Activated naive CD8-positive, alpha-beta T cell treated with anti-CD3 and anti-CD28 coated beads for 36 hours (primary cell): ENCODE measurements at regions not wholly inside any gene's neighbourhood (a gene's known extent, or its start where the extent isn't known, plus 50 kb on each side); places are given as distances from the start of the nearest gene placed in this dataset.

Experiments
- DNase-seq: peaks from one replicate; pipeline ENCODE4 v3.0.0; 2021
- H3K27ac Mint-ChIP-seq: one replicate; pipeline ENCODE4 v1.8.0; 2022; ENCODE audit warnings: mild to moderate bottlenecking, moderate library complexity, mixed read lengths
- H3K27me3 Mint-ChIP-seq: one replicate; pipeline ENCODE4 v1.8.0; 2022; ENCODE audit warnings: mild to moderate bottlenecking, mixed read lengths
- H3K36me3 Mint-ChIP-seq: one replicate; pipeline ENCODE4 v1.8.0; 2021; ENCODE audit warnings: mild to moderate bottlenecking, mixed read lengths
- H3K4me1 Mint-ChIP-seq: one replicate; pipeline ENCODE4 v1.8.0; 2021; ENCODE audit warnings: mixed read lengths
- H3K4me3 Mint-ChIP-seq: one replicate; pipeline ENCODE4 v1.8.0; 2022; ENCODE audit warnings: mild to moderate bottlenecking, moderate library complexity, mixed read lengths
- H3K9me3 Mint-ChIP-seq: one replicate; pipeline ENCODE4 v1.8.0; 2022; ENCODE audit warnings: mixed read lengths

- H3K9me3 Mint-ChIP-seq = no peaks in the 10 kb centered on the region
- no peak overlapping the region for H3K27ac Mint-ChIP-seq
- no peak for DNase-seq
- no peaks in the 10 kb centered on the region for H3K4me1 Mint-ChIP-seq
- H3K36me3 Mint-ChIP-seq = no peaks in the 10 kb centered on the region
- no peak overlapping the region for H3K4me3 Mint-ChIP-seq
- H3K27me3 Mint-ChIP-seq = no peaks in the 10 kb centered on the region
These were observed 100.2 kb upstream of the DMAC1 start for GRCh38 chr9:7899753-7900152.

GRCh38 chr9:7894231-7894630, 94.7 kb upstream of the DMAC1 start:
- Mint-ChIP-seq H3K27me3 (no peaks in the 10 kb centered on the region), H3K4me3 (no peak overlapping the region), H3K27ac (no peak overlapping the region), H3K9me3 (peaks cover 8% of the 10 kb centered on the region), H3K36me3 (no peaks in the 10 kb centered on the region), H3K4me1 (no peaks in the 10 kb centered on the region)
- DNase-seq = no peak

GRCh38 chr9:7892975-7893374, 93.4 kb upstream of the DMAC1 start:
- H3K27me3 Mint-ChIP-seq = no peaks in the 10 kb centered on the region
- no peaks in the 10 kb centered on the region for H3K4me1 Mint-ChIP-seq
- no peak overlapping the region for H3K27ac Mint-ChIP-seq
- no peaks in the 10 kb centered on the region for H3K36me3 Mint-ChIP-seq
- no peak for DNase-seq
- H3K4me3 Mint-ChIP-seq = no peak overlapping the region
- peaks cover 8% of the 10 kb centered on the region for H3K9me3 Mint-ChIP-seq

- H3K4me1 Mint-ChIP-seq = peaks cover 8% of the 10 kb centered on the region
These were observed 80.1 kb upstream of the DMAC1 start for GRCh38 chr9:7879551-7880245.

GRCh38 chr9:7871977-7872730, 72.6 kb upstream of the DMAC1 start:
- no peak overlapping the region for H3K27ac Mint-ChIP-seq
- no peaks in the 10 kb centered on the region for H3K36me3 Mint-ChIP-seq
- peaks cover 8% of the 10 kb centered on the region for H3K4me1 Mint-ChIP-seq
- DNase-seq = no peak
- H3K4me3 Mint-ChIP-seq = no peak overlapping the region
- no peaks in the 10 kb centered on the region for H3K27me3 Mint-ChIP-seq
- H3K9me3 Mint-ChIP-seq = no peaks in the 10 kb centered on the region

More at GRCh38 chr9:7879551-7880245, 80.1 kb upstream of the DMAC1 start:
- Mint-ChIP-seq H3K27ac (peak overlapping the region; percentile 17), H3K9me3 (peaks cover 16% of the 10 kb centered on the region), H3K27me3 (no peaks in the 10 kb centered on the region), H3K36me3 (peaks cover 6% of the 10 kb centered on the region), H3K4me3 (no peak overlapping the region)
- peak; percentile 38 for DNase-seq

- Mint-ChIP-seq H3K36me3 (no peaks in the 10 kb centered on the region), H3K4me3 (no peak overlapping the region), H3K27ac (no peak overlapping the region), H3K9me3 (peaks cover 6% of the 10 kb centered on the region), H3K4me1 (peaks cover 8% of the 10 kb centered on the region), H3K27me3 (no peaks in the 10 kb centered on the region)
- DNase-seq = no peak
These were observed 69.8 kb upstream of the DMAC1 start for GRCh38 chr9:7869340-7869739.

- peaks cover 8% of the 10 kb centered on the region for H3K9me3 Mint-ChIP-seq
- DNase-seq = no peak
- no peaks in the 10 kb centered on the region for H3K36me3 Mint-ChIP-seq
- H3K4me3 Mint-ChIP-seq = no peak overlapping the region
- peaks cover 3% of the 10 kb centered on the region for H3K4me1 Mint-ChIP-seq
- H3K27me3 Mint-ChIP-seq = no peaks in the 10 kb centered on the region
- no peak overlapping the region for H3K27ac Mint-ChIP-seq
These were observed 62.6 kb upstream of the DMAC1 start for GRCh38 chr9:7862170-7862569.

GRCh38 chr9:7861086-7861485, 61.5 kb upstream of the DMAC1 start:
- Mint-ChIP-seq H3K27me3 (no peaks in the 10 kb centered on the region), H3K9me3 (peaks cover 8% of the 10 kb centered on the region), H3K27ac (no peak overlapping the region), H3K36me3 (no peaks in the 10 kb centered on the region), H3K4me1 (peaks cover 3% of the 10 kb centered on the region), H3K4me3 (no peak overlapping the region)
- no peak for DNase-seq

- no peak overlapping the region for H3K27ac Mint-ChIP-seq
- no peak for DNase-seq
- no peaks in the 10 kb centered on the region for H3K36me3 Mint-ChIP-seq
- peaks cover 4% of the 10 kb centered on the region for H3K9me3 Mint-ChIP-seq
- H3K4me1 Mint-ChIP-seq = peaks cover 3% of the 10 kb centered on the region
- H3K4me3 Mint-ChIP-seq = no peak overlapping the region
- no peaks in the 10 kb centered on the region for H3K27me3 Mint-ChIP-seq
These were observed 60.7 kb upstream of the DMAC1 start for GRCh38 chr9:7860335-7860709.

- Mint-ChIP-seq H3K4me1 (peaks cover 3% of the 10 kb centered on the region), H3K27me3 (no peaks in the 10 kb centered on the region), H3K9me3 (peaks cover 1% of the 10 kb centered on the region), H3K4me3 (no peak overlapping the region), H3K27ac (no peak overlapping the region), H3K36me3 (no peaks in the 10 kb centered on the region)
- no peak for DNase-seq
These were observed 60.2 kb upstream of the DMAC1 start for GRCh38 chr9:7859701-7860334.

GRCh38 chr9:7858166-7858565, 58.6 kb upstream of the DMAC1 start:
- H3K9me3 Mint-ChIP-seq = no peaks in the 10 kb centered on the region
- DNase-seq = no peak
- H3K4me1 Mint-ChIP-seq = peaks cover 3% of the 10 kb centered on the region

GRCh38 chr9:7854763-7855162, 55.2 kb upstream of the DMAC1 start:
- Mint-ChIP-seq H3K36me3 (no peaks in the 10 kb centered on the region), H3K4me3 (no peak overlapping the region)

More at GRCh38 chr9:7858166-7858565, 58.6 kb upstream of the DMAC1 start:
- no peak overlapping the region for H3K27ac Mint-ChIP-seq
- no peak overlapping the region for H3K4me3 Mint-ChIP-seq
- H3K27me3 Mint-ChIP-seq = no peaks in the 10 kb centered on the region
- no peaks in the 10 kb centered on the region for H3K36me3 Mint-ChIP-seq

More at GRCh38 chr9:7854763-7855162, 55.2 kb upstream of the DMAC1 start:
- Mint-ChIP-seq H3K27me3 (no peaks in the 10 kb centered on the region), H3K4me1 (no peaks in the 10 kb centered on the region), H3K9me3 (no peaks in the 10 kb centered on the region), H3K27ac (no peak overlapping the region)
- DNase-seq = no peak
